Endothelial cell of umbilical vein (primary cell): ENCODE measurements at regions not wholly inside any gene's neighbourhood (a gene's known extent, or its start where the extent isn't known, plus 50 kb on each side); places are given as distances from the start of the nearest gene placed in this dataset.

Experiments
- BruUV-seq: library from RNA; stranded (reverse); fragments of 400-500 nt; replicated peaks from 2 replicates; lab custom pipeline; 2021; lab: Mats Ljungman, UMichigan
- CTCF ChIA-PET: fragments of 300-600, 350-600 bp; sonication (Branson Sonifier 250); formaldehyde crosslinking; loops from one replicate; lab custom pipeline; 2021; ENCODE audit warnings: antibody characterized with exemption, inconsistent platforms; lab: Charles Lee
- POLR2A ChIA-PET: fragments of 300-600, 350-600 bp; sonication (Branson Sonifier 250); formaldehyde crosslinking; loops from one replicate; lab custom pipeline; 2021; ENCODE audit warnings: antibody characterized with exemption, inconsistent platforms; lab: Charles Lee
- DNase-seq: peaks from one replicate; pipeline ENCODE4 v3.0.0-alpha.2; 2011; ENCODE audit warnings: low read depth, low spot score
- FAIRE-seq: peaks from 2 replicates; lab custom pipeline; 2011; peaks lifted over from hg19 to GRCh38; lab: Jason Lieb, UNC
- H2AFZ ChIP-seq: 2 replicates; pipeline ENCODE4 v1.6.0; 2012; ENCODE audit warnings: low read depth, low read length, control low read depth, inconsistent platforms
- H3K27ac ChIP-seq: 2 replicates; pipeline ENCODE4 v1.5.1; 2011; ENCODE audit warnings: low read depth, mild to moderate bottlenecking, control low read depth, low read length, moderate library complexity; ENCODE audit not compliant: insufficient read depth
- H3K27me3 ChIP-seq, 2 experiments: 2 replicates each; pipeline versions ENCODE4 v1.6.0 to v1.6.1; 2011; ENCODE audit warnings: low read length in 2 of 2, mixed read lengths in 1 of 2; ENCODE audit not compliant: control insufficient read depth in 2 of 2, insufficient read depth in 2 of 2
- H3K36me3 ChIP-seq, 2 experiments: 2 replicates in 1 of 2; 3 replicates in 1 of 2; pipeline ENCODE4 v1.5.1; 2011; ENCODE audit warnings: low read length in 2 of 2, mild to moderate bottlenecking in 1 of 2, moderate library complexity in 1 of 2; ENCODE audit not compliant: control insufficient read depth in 2 of 2, insufficient read depth in 2 of 2; ENCODE audit errors: extremely low read depth in 1 of 2
- H3K4me1 ChIP-seq: 3 replicates; pipeline ENCODE4 v1.5.1; 2011; ENCODE audit warnings: mild to moderate bottlenecking, low read length; ENCODE audit not compliant: control insufficient read depth, insufficient read depth; ENCODE audit errors: extremely low read depth
- H3K4me2 ChIP-seq: 2 replicates; pipeline ENCODE4 v1.6.1; 2011; ENCODE audit warnings: low read length, control low read depth, mixed read lengths; ENCODE audit not compliant: insufficient read depth
- H3K4me3 ChIP-seq, 3 experiments: fragments of 200-600 bp in 1 of 3; sonication (generic), shearing (Covaris generic) in 1 of 3; replicated peaks in 1 of 3; 2 replicates each; pipeline ENCODE4 v1.5.1; 2011 to 2016; ENCODE audit warnings: control low read depth in 3 of 3, low read length in 3 of 3, mild to moderate bottlenecking in 2 of 3, inconsistent platforms in 1 of 3, low read depth in 1 of 3, moderate library complexity in 1 of 3; ENCODE audit not compliant: insufficient read depth in 1 of 3
- H3K79me2 ChIP-seq: 2 replicates; pipeline ENCODE4 v1.6.0; 2012; ENCODE audit warnings: low read length, inconsistent platforms; ENCODE audit not compliant: control insufficient read depth, insufficient read depth
- H3K9ac ChIP-seq: replicated peaks from 2 replicates; pipeline ENCODE3; 2011; ENCODE audit warnings: low read length, control low read depth; ENCODE audit not compliant: insufficient read depth; ENCODE audit errors: extremely low read depth
- H3K9me1 ChIP-seq: replicated peaks from 3 replicates; pipeline ENCODE4 v1.6.0; 2011; ENCODE audit warnings: mild to moderate bottlenecking, low read length; ENCODE audit not compliant: control insufficient read depth, insufficient read depth; ENCODE audit errors: extremely low read depth
- H3K9me3 ChIP-seq: replicated peaks from 2 replicates; pipeline ENCODE4 v1.5.1; 2012; ENCODE audit warnings: low read length, inconsistent platforms; ENCODE audit not compliant: control insufficient read depth, insufficient read depth
- H4K20me1 ChIP-seq: replicated peaks from 2 replicates; pipeline ENCODE3; 2011; ENCODE audit warnings: mild to moderate bottlenecking, low read length; ENCODE audit not compliant: control insufficient read depth, insufficient read depth; ENCODE audit errors: extremely low read depth
- CTCF ChIP-seq, 2 donors: IDR thresholded peaks; 1 replicate in 1 of 2; 2 replicates in 1 of 2; pipeline ENCODE4 v1.5.1; 2011; ENCODE audit warnings: low read length in 2 of 2, mild to moderate bottlenecking in 2 of 2, moderate library complexity in 2 of 2, control low read depth in 1 of 2, inconsistent platforms in 1 of 2, low read depth in 1 of 2; ENCODE audit not compliant: insufficient read depth in 1 of 2; ENCODE audit errors: extremely low read depth in 1 of 2
- FOS ChIP-seq: IDR thresholded peaks from 2 replicates; pipeline ENCODE4 v1.6.1; 2011; ENCODE audit warnings: mild to moderate bottlenecking, low read length, moderate library complexity, borderline replicate concordance; ENCODE audit not compliant: insufficient read depth
- GATA2 ChIP-seq: IDR thresholded peaks from 2 replicates; pipeline ENCODE4 v1.7.0; 2011; ENCODE audit warnings: low read depth, mild to moderate bottlenecking, moderate library complexity, mixed read lengths, low read length; ENCODE audit not compliant: insufficient read length, insufficient read depth
- MYC ChIP-seq: IDR thresholded peaks from one replicate; pipeline ENCODE4 v1.6.1; 2011; ENCODE audit warnings: mild to moderate bottlenecking, low read depth, low read length
- POLR2A ChIP-seq: IDR thresholded peaks from 2 replicates; pipeline ENCODE4 v1.6.1; 2012; ENCODE audit warnings: low read depth, mild to moderate bottlenecking, control low read depth, low read length
- POLR2AphosphoS5 ChIP-seq: IDR thresholded peaks from 2 replicates; pipeline ENCODE4 v1.6.1; 2012; ENCODE audit warnings: low read depth, mild to moderate bottlenecking, control low read depth, low read length, moderate library complexity; ENCODE audit not compliant: insufficient read depth
- dilution Hi-C: fragments of 300-500 bp; cut with MboI; formaldehyde crosslinking; loops from one replicate; pipeline ENCODE4 v1.15.0; 2019; ENCODE audit warnings: low sequenced_read_pairs; ENCODE audit not compliant: extremely low pct_ligation_motif_present
- intact Hi-C: fragments of 100-400 bp; cut with micrococcal nuclease; formaldehyde crosslinking; loops from one replicate; pipeline ENCODE4 v1.10.0; 2022

DNA sequence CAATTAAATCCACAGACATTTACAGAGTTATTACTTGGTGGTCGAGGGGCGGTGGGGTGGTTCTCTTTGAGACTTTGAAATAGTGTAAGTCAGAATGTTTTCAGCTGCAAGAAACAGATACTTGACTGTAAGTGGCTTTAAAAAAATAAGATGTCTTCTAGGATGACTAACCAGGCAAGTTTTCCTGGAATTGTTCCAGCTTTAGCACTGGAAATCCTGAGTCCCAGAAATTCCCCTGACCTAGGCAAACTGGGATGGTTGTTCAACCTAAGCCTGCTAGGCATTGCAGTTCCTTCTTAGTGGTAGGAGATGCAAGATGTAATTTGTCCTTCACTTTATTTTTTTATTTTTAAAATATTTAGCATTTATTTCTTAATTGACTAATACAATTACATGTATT, 169.5 kb upstream of the POC5 start:
- FAIRE-seq, result no peak
- ChIA-PET POLR2A (no interaction called here), CTCF (no interaction called here)
- H3K4me1 ChIP-seq, result no peaks in the 10 kb centered on the region
- H3K36me3 ChIP-seq, result no peaks in the 10 kb centered on the region
- BruUV-seq, result no TSS peak
- no peak overlapping the region for H3K27ac ChIP-seq
- peak; percentile 7 for DNase-seq
- H3K4me2 ChIP-seq, result no peak overlapping the region
- no peak overlapping the region for H3K4me3 ChIP-seq
- intact Hi-C loops (no loop called here), dilution Hi-C loops (no loop called here)
- no peaks in the 10 kb centered on the region for H3K79me2 ChIP-seq
- H2AFZ ChIP-seq, result no peak overlapping the region
- H4K20me1 ChIP-seq, result no peaks in the 10 kb centered on the region
- H3K9ac ChIP-seq, result no peak overlapping the region
- no peaks in the 10 kb centered on the region for H3K27me3 ChIP-seq
- H3K9me1 ChIP-seq, result no peaks in the 10 kb centered on the region
- no peak for TF ChIP-seq POLR2AphosphoS5
- no peak for TF ChIP-seq GATA2
- TF ChIP-seq POLR2A, result no peak
- no peak for TF ChIP-seq MYC
- TF ChIP-seq FOS, result no peak
- TF ChIP-seq CTCF (IDR thresholded peaks at IDR 0.05; ENCODE audit: extremely low read depth in 1 of 2, insufficient read depth in 1 of 2, low read depth in 1 of 2, low read length in 2 of 2), result no peak
- no peaks in the 10 kb centered on the region for H3K9me3 ChIP-seq
